Fibroblast of lung (primary cell): ENCODE measurements at regions not wholly inside any gene's neighbourhood (a gene's known extent, or its start where the extent isn't known, plus 50 kb on each side); places are given as distances from the start of the nearest gene placed in this dataset.

Experiments
- DNase-seq, 2 donors: peaks; one replicate each; pipeline versions ENCODE4 v3.0.0 to v3.0.0-alpha.2; 2010; ENCODE audit warnings: low read depth in 2 of 2
- H2AFZ ChIP-seq: 2 replicates; pipeline ENCODE4 v1.5.1; 2012; ENCODE audit warnings: low read length, control low read depth, inconsistent platforms
- H3K27ac ChIP-seq: 2 replicates; pipeline ENCODE4 v1.5.1; 2011; ENCODE audit warnings: low read length, control low read depth; ENCODE audit not compliant: insufficient read depth
- H3K27me3 ChIP-seq: 2 replicates; pipeline ENCODE4 v1.5.1; 2011; ENCODE audit warnings: mild to moderate bottlenecking, low read length; ENCODE audit not compliant: control insufficient read depth, insufficient read depth
- H3K36me3 ChIP-seq: 2 replicates; pipeline ENCODE4 v1.5.1; 2011; ENCODE audit warnings: low read length; ENCODE audit not compliant: control insufficient read depth, insufficient read depth
- H3K4me1 ChIP-seq: 2 replicates; pipeline ENCODE4 v1.5.1; 2011; ENCODE audit warnings: low read length; ENCODE audit not compliant: control insufficient read depth, insufficient read depth; ENCODE audit errors: extremely low read depth
- H3K4me2 ChIP-seq: 2 replicates; pipeline ENCODE4 v1.5.1; 2011; ENCODE audit warnings: low read length, control low read depth; ENCODE audit not compliant: insufficient read depth; ENCODE audit errors: extremely low read depth
- H3K4me3 ChIP-seq, 4 experiments: fragments of 200-600 bp in 1 of 4; sonication (generic) in 1 of 4; replicated peaks in 1 of 4; 2 replicates each; pipeline ENCODE4 v1.5.1; 2011 to 2016; ENCODE audit warnings: low read length in 4 of 4, low read depth in 3 of 4, mild to moderate bottlenecking in 3 of 4, control low read depth in 2 of 4, inconsistent platforms in 1 of 4, mixed read lengths in 1 of 4; ENCODE audit not compliant: insufficient read depth in 1 of 4; ENCODE audit errors: control extremely low read depth in 1 of 4
- H3K79me2 ChIP-seq: 2 replicates; pipeline ENCODE4 v1.5.1; 2012; ENCODE audit warnings: mild to moderate bottlenecking, low read length, inconsistent platforms; ENCODE audit not compliant: control insufficient read depth, insufficient read depth
- H3K9ac ChIP-seq: 2 replicates; pipeline ENCODE4 v1.5.1; 2011; ENCODE audit warnings: mild to moderate bottlenecking, low read length, control low read depth; ENCODE audit not compliant: insufficient read depth
- H3K9me3 ChIP-seq: 2 replicates; pipeline ENCODE4 v1.5.1; 2012; ENCODE audit warnings: low read depth, low read length; ENCODE audit not compliant: control insufficient read depth, insufficient read depth
- H4K20me1 ChIP-seq: 2 replicates; pipeline ENCODE4 v1.5.1; 2011; ENCODE audit warnings: low read length; ENCODE audit not compliant: control insufficient read depth, insufficient read depth; ENCODE audit errors: extremely low read depth
- EZH2 ChIP-seq: IDR thresholded peaks from 2 replicates; pipeline ENCODE4 v1.5.1; 2012; ENCODE audit warnings: low read length, control low read depth, mild to moderate bottlenecking; ENCODE audit errors: missing control alignments
- TF ChIP-seq, protein P1 (sequence below), 2 donors: IDR thresholded peaks in 1 of 2; conservative IDR thresholded peaks in 1 of 2; 1 replicate in 1 of 2; 2 replicates in 1 of 2; pipeline ENCODE4 v1.5.1; 2011 to 2012; ENCODE audit warnings: low read length in 2 of 2, control low read depth in 1 of 2, inconsistent platforms in 1 of 2, low read depth in 1 of 2, mild to moderate bottlenecking in 1 of 2

DNA sequence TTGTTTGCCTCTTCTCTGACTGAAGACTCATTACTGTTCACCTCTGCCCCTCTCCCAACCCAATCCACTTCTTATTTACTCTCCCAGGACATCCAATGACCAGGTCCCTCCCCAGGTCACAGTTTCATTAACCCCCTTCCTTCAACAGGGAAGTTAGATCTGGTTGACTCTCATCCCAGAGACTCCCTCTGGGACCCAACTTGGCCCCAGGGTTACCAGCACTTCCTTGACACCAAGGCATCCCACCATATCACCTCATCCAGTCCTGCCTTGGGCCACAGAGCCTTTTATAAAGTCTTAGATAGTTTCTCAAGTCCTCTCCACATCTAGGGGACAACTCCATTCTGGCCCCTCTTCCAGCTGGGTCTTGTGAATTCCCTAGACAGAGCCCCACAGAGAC, 470.6 kb upstream of the TSHZ3 start:
- Histone ChIP-seq H3K9ac (no peak overlapping the region), H4K20me1 (no peaks in the 10 kb centered on the region), H3K4me1 (no peaks in the 10 kb centered on the region), H3K4me2 (no peak overlapping the region), H3K27me3 (no peaks in the 10 kb centered on the region), H3K4me3 (no peak overlapping the region), H3K36me3 (no peaks in the 10 kb centered on the region), H3K79me2 (no peaks in the 10 kb centered on the region), H3K27ac (no peak overlapping the region), H2AFZ (no peak overlapping the region), H3K9me3 (no peaks in the 10 kb centered on the region)
- no peak for DNase-seq
- TF ChIP-seq EZH2 = no peak
- TF ChIP-seq, protein P1, sequence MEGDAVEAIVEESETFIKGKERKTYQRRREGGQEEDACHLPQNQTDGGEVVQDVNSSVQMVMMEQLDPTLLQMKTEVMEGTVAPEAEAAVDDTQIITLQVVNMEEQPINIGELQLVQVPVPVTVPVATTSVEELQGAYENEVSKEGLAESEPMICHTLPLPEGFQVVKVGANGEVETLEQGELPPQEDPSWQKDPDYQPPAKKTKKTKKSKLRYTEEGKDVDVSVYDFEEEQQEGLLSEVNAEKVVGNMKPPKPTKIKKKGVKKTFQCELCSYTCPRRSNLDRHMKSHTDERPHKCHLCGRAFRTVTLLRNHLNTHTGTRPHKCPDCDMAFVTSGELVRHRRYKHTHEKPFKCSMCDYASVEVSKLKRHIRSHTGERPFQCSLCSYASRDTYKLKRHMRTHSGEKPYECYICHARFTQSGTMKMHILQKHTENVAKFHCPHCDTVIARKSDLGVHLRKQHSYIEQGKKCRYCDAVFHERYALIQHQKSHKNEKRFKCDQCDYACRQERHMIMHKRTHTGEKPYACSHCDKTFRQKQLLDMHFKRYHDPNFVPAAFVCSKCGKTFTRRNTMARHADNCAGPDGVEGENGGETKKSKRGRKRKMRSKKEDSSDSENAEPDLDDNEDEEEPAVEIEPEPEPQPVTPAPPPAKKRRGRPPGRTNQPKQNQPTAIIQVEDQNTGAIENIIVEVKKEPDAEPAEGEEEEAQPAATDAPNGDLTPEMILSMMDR (conservative IDR thresholded peaks at IDR 0.05 in 1 of 2, IDR thresholded peaks at IDR 0.05 in 1 of 2; ENCODE audit: low read depth in 1 of 2, low read length in 2 of 2) = no peak

DNA sequence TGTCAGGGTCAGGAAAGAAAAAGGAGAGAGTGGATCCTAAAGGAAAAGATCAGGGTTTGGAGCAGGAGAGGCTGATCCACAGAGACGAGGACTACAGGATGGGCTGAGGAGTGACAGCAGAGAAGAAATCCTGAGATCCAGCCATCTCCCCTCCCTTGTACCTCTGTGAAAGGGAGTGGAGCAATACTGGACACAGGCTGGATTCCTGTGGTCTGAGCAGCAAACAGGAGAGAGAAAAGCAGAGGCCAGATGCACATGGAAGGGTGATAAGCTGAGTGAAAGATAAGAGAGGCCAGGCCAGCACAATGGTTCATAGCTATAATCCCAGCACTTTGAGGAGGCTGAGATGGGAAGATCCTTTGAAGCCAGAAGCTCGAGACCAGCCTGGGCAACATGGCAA, 472.1 kb upstream of the TSHZ3 start:
- H3K9me3 ChIP-seq = no peaks in the 10 kb centered on the region
- H3K4me2 ChIP-seq = no peak overlapping the region
- no peaks in the 10 kb centered on the region for H4K20me1 ChIP-seq
- H2AFZ ChIP-seq = no peak overlapping the region
- no peak overlapping the region for H3K4me3 ChIP-seq
- H3K27me3 ChIP-seq = no peaks in the 10 kb centered on the region
- TF ChIP-seq EZH2 = no peak
- TF ChIP-seq, protein P1 (conservative IDR thresholded peaks at IDR 0.05 in 1 of 2, IDR thresholded peaks at IDR 0.05 in 1 of 2; ENCODE audit: low read depth in 1 of 2, low read length in 2 of 2) = no peak
- H3K9ac ChIP-seq = no peak overlapping the region
- DNase-seq = peak in 1 of 2 donors; percentile 3
- H3K27ac ChIP-seq = no peak overlapping the region
- H3K79me2 ChIP-seq = no peaks in the 10 kb centered on the region
- no peaks in the 10 kb centered on the region for H3K4me1 ChIP-seq
- no peaks in the 10 kb centered on the region for H3K36me3 ChIP-seq

DNA sequence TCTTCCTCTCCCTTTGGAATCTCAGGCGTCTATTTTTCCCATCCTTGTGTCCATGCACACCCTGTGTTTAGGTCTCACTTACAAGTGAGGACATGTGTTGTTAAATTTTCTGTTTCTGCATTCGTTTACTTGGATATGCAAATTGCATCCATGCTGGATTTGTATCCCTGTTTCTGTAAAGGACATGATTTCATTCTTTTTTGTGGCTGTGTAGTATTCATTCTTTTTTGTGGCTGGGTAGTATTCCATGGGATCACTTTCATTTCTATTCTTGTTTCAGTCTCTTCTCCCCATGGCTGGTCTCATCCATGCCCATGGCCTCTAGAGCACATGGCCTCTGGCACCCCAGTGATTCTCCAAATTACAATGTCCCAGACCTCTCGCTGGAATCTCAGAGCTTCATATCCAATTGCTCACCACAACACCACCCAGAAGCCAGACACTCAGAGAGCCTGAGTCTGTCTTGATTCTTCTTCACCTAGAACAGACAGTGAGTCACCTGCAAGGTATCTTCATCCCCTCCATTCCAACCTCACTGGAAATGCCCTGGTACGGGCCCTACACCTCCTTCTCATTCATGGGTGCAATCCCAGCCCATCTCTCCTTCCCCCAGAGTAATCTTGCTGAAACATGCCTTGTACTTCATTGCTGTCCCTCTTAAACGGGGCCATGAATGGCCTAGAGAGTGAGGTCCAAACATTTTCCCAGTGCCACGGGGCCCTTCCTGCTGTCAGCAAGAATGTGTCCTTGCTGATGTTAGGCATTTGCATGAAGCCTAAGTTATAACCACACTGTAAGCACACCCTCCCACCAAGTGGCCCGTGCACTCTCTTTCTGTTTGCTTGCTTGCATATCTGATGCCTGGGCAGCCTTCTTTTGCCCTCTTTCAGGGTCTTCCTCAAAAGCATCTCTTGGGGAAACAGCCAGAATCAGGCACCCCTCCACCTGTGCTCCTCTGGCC, 476.2 kb upstream of the TSHZ3 start:
- Histone ChIP-seq H2AFZ (no peak overlapping the region), H3K27me3 (no peaks in the 10 kb centered on the region), H3K36me3 (no peaks in the 10 kb centered on the region), H3K9me3 (no peaks in the 10 kb centered on the region), H4K20me1 (no peaks in the 10 kb centered on the region), H3K27ac (no peak overlapping the region), H3K4me2 (no peak overlapping the region), H3K4me3 (no peak overlapping the region), H3K79me2 (no peaks in the 10 kb centered on the region), H3K9ac (no peak overlapping the region), H3K4me1 (no peaks in the 10 kb centered on the region)
- TF ChIP-seq, protein P1 (conservative IDR thresholded peaks at IDR 0.05 in 1 of 2, IDR thresholded peaks at IDR 0.05 in 1 of 2; ENCODE audit: low read depth in 1 of 2, low read length in 2 of 2) = no peak
- TF ChIP-seq EZH2 = no peak
- DNase-seq = no peak
